ENCODE measurements at regions not wholly inside any gene's neighbourhood (a gene's known extent, or its start where the extent isn't known, plus 50 kb on each side); places are given as distances from the start of the nearest gene placed in this dataset.

DNA sequence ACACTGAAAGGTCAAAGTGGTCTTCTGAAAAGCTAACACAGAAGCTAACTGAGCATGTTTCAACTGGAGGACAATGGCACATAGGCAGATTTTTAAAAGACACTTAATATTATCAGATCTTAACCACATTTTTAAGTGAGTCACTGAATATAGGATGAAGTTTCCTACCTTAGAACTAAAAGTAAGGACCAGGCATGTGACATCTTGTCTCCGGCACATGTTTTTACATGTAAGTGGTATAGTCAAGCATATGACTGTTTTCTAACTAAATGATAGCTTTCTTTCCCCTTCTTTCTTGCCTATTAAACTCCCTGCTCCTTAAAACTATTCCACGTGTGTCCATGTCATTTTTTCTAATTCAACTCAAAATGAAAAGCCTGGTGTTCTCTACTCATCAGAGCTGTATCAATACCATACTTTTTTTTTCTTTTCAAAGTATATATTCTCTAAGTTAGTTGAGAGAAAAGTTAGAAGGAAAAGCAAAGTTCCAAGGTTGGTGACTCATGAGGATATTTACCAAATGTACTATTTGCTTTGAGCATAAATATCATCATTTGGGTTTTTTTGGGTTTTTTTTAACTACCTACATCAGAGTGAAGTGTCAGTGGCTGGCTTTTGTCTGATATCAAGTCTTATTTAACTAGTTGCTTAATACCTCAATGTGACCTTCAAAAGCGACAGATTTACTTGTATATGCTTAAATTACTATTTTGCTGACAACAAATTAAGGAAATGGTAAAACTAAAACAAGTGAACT lies 127.5 kb downstream of the CRPPA start:
- H3K4me1 Mint-ChIP-seq (ENCODE audit: insufficient read depth, unreplicated experiment): peaks cover 10% of the 10 kb centered on the region
- DNase-seq (ENCODE audit: unreplicated experiment): no peak
- no TSS peak for BruUV-seq (replicated peaks)
- peak overlapping the region; percentile 6 for H3K27ac Mint-ChIP-seq (ENCODE audit: low read depth, unreplicated experiment)
- ChIA-PET CTCF (interaction anchor here (0.6 to 1.0 kb wide), 4 partner anchors 10 to 315 kb away, joined by 3 read pairs; no protein-coding TSS in a partner anchor), POLR2A (no interaction called here)
- no peaks in the 10 kb centered on the region for H3K9me3 Mint-ChIP-seq (ENCODE audit: unreplicated experiment)
- no peaks in the 10 kb centered on the region for H3K27me3 Mint-ChIP-seq (ENCODE audit: insufficient read depth, unreplicated experiment)
- H3K36me3 Mint-ChIP-seq (ENCODE audit: insufficient read depth, unreplicated experiment): no peaks in the 10 kb centered on the region
- no peak overlapping the region for H3K4me3 Mint-ChIP-seq (ENCODE audit: unreplicated experiment)
- TF ChIP-seq, protein P1, sequence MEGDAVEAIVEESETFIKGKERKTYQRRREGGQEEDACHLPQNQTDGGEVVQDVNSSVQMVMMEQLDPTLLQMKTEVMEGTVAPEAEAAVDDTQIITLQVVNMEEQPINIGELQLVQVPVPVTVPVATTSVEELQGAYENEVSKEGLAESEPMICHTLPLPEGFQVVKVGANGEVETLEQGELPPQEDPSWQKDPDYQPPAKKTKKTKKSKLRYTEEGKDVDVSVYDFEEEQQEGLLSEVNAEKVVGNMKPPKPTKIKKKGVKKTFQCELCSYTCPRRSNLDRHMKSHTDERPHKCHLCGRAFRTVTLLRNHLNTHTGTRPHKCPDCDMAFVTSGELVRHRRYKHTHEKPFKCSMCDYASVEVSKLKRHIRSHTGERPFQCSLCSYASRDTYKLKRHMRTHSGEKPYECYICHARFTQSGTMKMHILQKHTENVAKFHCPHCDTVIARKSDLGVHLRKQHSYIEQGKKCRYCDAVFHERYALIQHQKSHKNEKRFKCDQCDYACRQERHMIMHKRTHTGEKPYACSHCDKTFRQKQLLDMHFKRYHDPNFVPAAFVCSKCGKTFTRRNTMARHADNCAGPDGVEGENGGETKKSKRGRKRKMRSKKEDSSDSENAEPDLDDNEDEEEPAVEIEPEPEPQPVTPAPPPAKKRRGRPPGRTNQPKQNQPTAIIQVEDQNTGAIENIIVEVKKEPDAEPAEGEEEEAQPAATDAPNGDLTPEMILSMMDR (IDR thresholded peaks at IDR 0.05; ENCODE audit: unreplicated experiment): no peak
- intact Hi-C loops (cut with micrococcal nuclease): no loop called here

DNA sequence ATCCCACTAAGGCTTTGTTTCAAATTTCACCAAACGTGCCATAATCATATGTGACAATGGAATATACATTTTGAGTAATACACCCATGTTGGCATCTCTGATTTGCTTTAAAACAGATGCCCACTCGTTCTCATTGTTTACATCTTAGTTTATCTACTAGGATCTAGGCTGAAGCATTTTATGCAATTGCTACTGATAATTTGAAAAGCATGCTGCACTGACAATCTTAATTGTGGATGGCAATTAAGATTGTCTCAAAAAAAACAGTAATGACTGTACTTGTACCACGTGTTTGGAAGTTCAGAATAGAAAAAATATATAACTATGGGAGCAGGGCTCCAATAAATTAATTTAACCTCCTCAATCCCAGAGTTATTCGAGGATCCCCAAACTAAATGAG lies 136.8 kb downstream of the CRPPA start:
- intact Hi-C loops (cut with micrococcal nuclease): no loop called here
- Mint-ChIP-seq H3K9me3 (ENCODE audit: unreplicated experiment) (peaks cover 5% of the 10 kb centered on the region), H3K27ac (ENCODE audit: low read depth, unreplicated experiment) (no peak overlapping the region), H3K4me3 (ENCODE audit: unreplicated experiment) (no peak overlapping the region), H3K4me1 (ENCODE audit: insufficient read depth, unreplicated experiment) (no peaks in the 10 kb centered on the region), H3K36me3 (ENCODE audit: insufficient read depth, unreplicated experiment) (no peaks in the 10 kb centered on the region), H3K27me3 (ENCODE audit: insufficient read depth, unreplicated experiment) (no peaks in the 10 kb centered on the region)
- CTCF ChIA-PET: no interaction called here
- TF ChIP-seq, protein P1 (IDR thresholded peaks at IDR 0.05; ENCODE audit: unreplicated experiment): no peak
- BruUV-seq (replicated peaks): no TSS peak
- no peak for DNase-seq (ENCODE audit: unreplicated experiment)
- POLR2A ChIA-PET: no interaction called here

- no TSS peak for BruUV-seq (replicated peaks)
- Mint-ChIP-seq H3K4me1 (ENCODE audit: insufficient read depth, unreplicated experiment) (no peaks in the 10 kb centered on the region), H3K36me3 (ENCODE audit: insufficient read depth, unreplicated experiment) (no peaks in the 10 kb centered on the region), H3K4me3 (ENCODE audit: unreplicated experiment) (no peak overlapping the region), H3K9me3 (ENCODE audit: unreplicated experiment) (peaks cover 7% of the 10 kb centered on the region), H3K27me3 (ENCODE audit: insufficient read depth, unreplicated experiment) (no peaks in the 10 kb centered on the region), H3K27ac (ENCODE audit: low read depth, unreplicated experiment) (no peak overlapping the region)
- ChIA-PET POLR2A (no interaction called here), CTCF (no interaction called here)
- DNase-seq (ENCODE audit: unreplicated experiment): no peak
- TF ChIP-seq, protein P1 (IDR thresholded peaks at IDR 0.05; ENCODE audit: unreplicated experiment): no peak
- intact Hi-C loops (cut with micrococcal nuclease): no loop called here
Measured at GRCh38 chr7:16278167-16278787, 143.1 kb downstream of the CRPPA start.

DNA sequence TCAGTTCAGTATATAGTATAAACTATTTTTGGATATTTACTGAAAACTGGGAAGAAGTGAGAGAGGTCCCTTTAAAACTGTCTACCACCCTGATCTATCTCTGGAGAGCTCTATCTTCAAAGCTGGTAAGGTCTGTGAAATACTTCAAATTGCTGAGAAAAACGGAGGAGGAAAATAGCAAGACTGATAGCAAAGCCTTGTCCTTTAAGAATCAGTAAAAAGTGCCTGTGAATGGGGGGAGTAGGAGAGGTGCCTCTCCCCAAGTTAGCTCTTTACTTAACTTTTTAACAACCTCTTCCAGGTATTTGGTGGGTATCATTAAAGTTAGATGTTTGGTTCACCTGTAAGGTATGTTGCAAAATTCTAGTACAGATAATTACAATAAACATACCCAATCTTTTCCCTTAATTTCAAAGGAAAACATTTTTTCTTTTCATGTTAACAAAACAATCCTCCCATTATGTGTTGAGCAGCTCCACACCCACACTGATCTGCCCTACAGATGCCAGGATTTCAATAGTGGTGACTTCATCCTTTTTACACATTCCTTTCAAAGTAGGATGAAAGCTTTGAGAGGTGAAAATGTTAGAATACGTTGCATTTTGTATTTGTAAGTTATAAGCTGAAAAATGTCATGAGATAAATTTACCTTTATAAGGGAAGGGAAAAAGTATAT lies 149.2 kb downstream of the CRPPA start:
- no peak overlapping the region for H3K27ac Mint-ChIP-seq (ENCODE audit: low read depth, unreplicated experiment)
- intact Hi-C loops (cut with micrococcal nuclease): no loop called here
- TF ChIP-seq, protein P1 (IDR thresholded peaks at IDR 0.05; ENCODE audit: unreplicated experiment): no peak
- ChIA-PET POLR2A (interaction anchor here (0.6 kb wide), 1 partner anchor 165 kb away, joined by 3 read pairs; no protein-coding TSS in a partner anchor), CTCF (no interaction called here)
- H3K9me3 Mint-ChIP-seq (ENCODE audit: unreplicated experiment): no peaks in the 10 kb centered on the region
- no peaks in the 10 kb centered on the region for H3K4me1 Mint-ChIP-seq (ENCODE audit: insufficient read depth, unreplicated experiment)
- no peak overlapping the region for H3K4me3 Mint-ChIP-seq (ENCODE audit: unreplicated experiment)
- H3K27me3 Mint-ChIP-seq (ENCODE audit: insufficient read depth, unreplicated experiment): no peaks in the 10 kb centered on the region
- DNase-seq (ENCODE audit: unreplicated experiment): no peak
- no peaks in the 10 kb centered on the region for H3K36me3 Mint-ChIP-seq (ENCODE audit: insufficient read depth, unreplicated experiment)
- no TSS peak for BruUV-seq (replicated peaks)
